ENCODE measurements at regions not wholly inside any gene's neighbourhood (a gene's known extent, or its start where the extent isn't known, plus 50 kb on each side); places are given as distances from the start of the nearest gene placed in this dataset.

GRCh38 chr18:73009691-73010090 is 141.9 kb upstream of the NETO1 start:
- TF ChIP-seq, protein P1, sequence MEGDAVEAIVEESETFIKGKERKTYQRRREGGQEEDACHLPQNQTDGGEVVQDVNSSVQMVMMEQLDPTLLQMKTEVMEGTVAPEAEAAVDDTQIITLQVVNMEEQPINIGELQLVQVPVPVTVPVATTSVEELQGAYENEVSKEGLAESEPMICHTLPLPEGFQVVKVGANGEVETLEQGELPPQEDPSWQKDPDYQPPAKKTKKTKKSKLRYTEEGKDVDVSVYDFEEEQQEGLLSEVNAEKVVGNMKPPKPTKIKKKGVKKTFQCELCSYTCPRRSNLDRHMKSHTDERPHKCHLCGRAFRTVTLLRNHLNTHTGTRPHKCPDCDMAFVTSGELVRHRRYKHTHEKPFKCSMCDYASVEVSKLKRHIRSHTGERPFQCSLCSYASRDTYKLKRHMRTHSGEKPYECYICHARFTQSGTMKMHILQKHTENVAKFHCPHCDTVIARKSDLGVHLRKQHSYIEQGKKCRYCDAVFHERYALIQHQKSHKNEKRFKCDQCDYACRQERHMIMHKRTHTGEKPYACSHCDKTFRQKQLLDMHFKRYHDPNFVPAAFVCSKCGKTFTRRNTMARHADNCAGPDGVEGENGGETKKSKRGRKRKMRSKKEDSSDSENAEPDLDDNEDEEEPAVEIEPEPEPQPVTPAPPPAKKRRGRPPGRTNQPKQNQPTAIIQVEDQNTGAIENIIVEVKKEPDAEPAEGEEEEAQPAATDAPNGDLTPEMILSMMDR (IDR thresholded peaks at IDR 0.05), result no peak
- TF ChIP-seq ZFX (IDR thresholded peaks at IDR 0.05; ENCODE audit: borderline replicate concordance), result no peak

Measured in 22Rv1 (cell line).